Fibroblast of mammary gland (primary cell): ENCODE measurements at regions not wholly inside any gene's neighbourhood (a gene's known extent, or its start where the extent isn't known, plus 50 kb on each side); places are given as distances from the start of the nearest gene placed in this dataset.
A peak's percentile ranks its signal among the peaks of the same experiment; 100 is the strongest.
"Not testable (repeated sequence)": the region's sequence is repeated elsewhere in the genome, so short reads cannot be mapped to it uniquely, and the experiment has no call there.

ENCODE experiments used
- DNase-seq: peaks from one replicate; pipeline ENCODE4 v3.0.0-alpha.2; 2010; ENCODE audit warnings: low read depth
- H3K4me3 ChIP-seq: 2 replicates; pipeline ENCODE4 v1.5.1; 2011; ENCODE audit warnings: low read depth, mild to moderate bottlenecking, low read length, moderate library complexity; ENCODE audit not compliant: control insufficient read depth
- CTCF ChIP-seq: conservative IDR thresholded peaks from 2 replicates; pipeline ENCODE4 v1.5.1; 2011; ENCODE audit warnings: low read depth, low read length, inconsistent platforms; ENCODE audit not compliant: control insufficient read depth, insufficient read depth

GRCh38 chr13:46468570-46469463 is 81.8 kb upstream of the RUBCNL start:
- no peak for TF ChIP-seq CTCF
- H3K4me3 ChIP-seq: no peak overlapping the region
- peak; percentile 70 for DNase-seq

- peak; percentile 71 for DNase-seq
- H3K4me3 ChIP-seq: not testable (repeated sequence)
Observed at GRCh38 chr13:46467694-46468093, 80.6 kb upstream of the RUBCNL start.

GRCh38 chr13:46466074-46466473 is 79.0 kb upstream of the RUBCNL start:
- not testable (repeated sequence) for H3K4me3 ChIP-seq, DNase-seq

GRCh38 chr13:46463719-46464118 is 76.7 kb upstream of the RUBCNL start:
- H3K4me3 ChIP-seq: no peak overlapping the region
- no peak for TF ChIP-seq CTCF
- DNase-seq: no peak

- H3K4me3 ChIP-seq, DNase-seq: not testable (repeated sequence)
Observed at GRCh38 chr13:46460223-46460622, 73.2 kb upstream of the RUBCNL start.

GRCh38 chr13:46457255-46457654 is 70.2 kb upstream of the RUBCNL start:
- DNase-seq, H3K4me3 ChIP-seq: not testable (repeated sequence)

- peak; percentile 75 for DNase-seq
- H3K4me3 ChIP-seq: not testable (repeated sequence)
- peak; percentile 40 for TF ChIP-seq CTCF
Observed at GRCh38 chr13:46455924-46456323, 68.9 kb upstream of the RUBCNL start.

GRCh38 chr13:46451145-46451544 is 64.1 kb upstream of the RUBCNL start:
- not testable (repeated sequence) for H3K4me3 ChIP-seq, DNase-seq

GRCh38 chr13:46449949-46450348 is 62.9 kb upstream of the RUBCNL start:
- not testable (repeated sequence) for H3K4me3 ChIP-seq, DNase-seq

GRCh38 chr13:46448148-46448547 is 61.1 kb upstream of the RUBCNL start:
- H3K4me3 ChIP-seq: not testable (repeated sequence)
- peak; percentile 64 for DNase-seq

- H3K4me3 ChIP-seq: not testable (repeated sequence)
- DNase-seq: peak; percentile 13
Observed at GRCh38 chr13:46437808-46438404, 50.9 kb upstream of the RUBCNL start.
